AG09309 (cell line): ENCODE measurements at regions not wholly inside any gene's neighbourhood (a gene's known extent, or its start where the extent isn't known, plus 50 kb on each side); places are given as distances from the start of the nearest gene placed in this dataset.

Source experiments
- DNase-seq: peaks from one replicate; pipeline ENCODE4 v3.0.0-alpha.2; 2010; ENCODE audit warnings: low read depth
- H3K4me3 ChIP-seq: 2 replicates; pipeline ENCODE4 v1.5.1; 2011; ENCODE audit warnings: mild to moderate bottlenecking, low read depth, low read length, moderate library complexity; ENCODE audit not compliant: control insufficient read depth
- CTCF ChIP-seq: IDR thresholded peaks from 2 replicates; pipeline ENCODE4 v1.5.1; 2011; ENCODE audit warnings: mild to moderate bottlenecking, low read depth, low read length, inconsistent platforms; ENCODE audit not compliant: insufficient read depth, control insufficient read depth; ENCODE audit errors: missing control alignments

- no peak overlapping the region for H3K4me3 ChIP-seq
- no peak for TF ChIP-seq CTCF
- no peak for DNase-seq
Observed at GRCh38 chr2:10978090-10978670, 66.4 kb downstream of the KCNF1 start.

- no peak for DNase-seq
- no peak overlapping the region for H3K4me3 ChIP-seq
- no peak for TF ChIP-seq CTCF
Observed at GRCh38 chr2:10980071-10980470, 68.3 kb downstream of the KCNF1 start.

GRCh38 chr2:10980886-10981425, 69.2 kb downstream of the KCNF1 start:
- no peak for TF ChIP-seq CTCF
- H3K4me3 ChIP-seq: no peak overlapping the region
- no peak for DNase-seq

- no peak for TF ChIP-seq CTCF
- no peak for DNase-seq
- no peak overlapping the region for H3K4me3 ChIP-seq
Observed at GRCh38 chr2:10981451-10981850, 69.7 kb downstream of the KCNF1 start.

- H3K4me3 ChIP-seq: no peak overlapping the region
- no peak for DNase-seq
- no peak for TF ChIP-seq CTCF
Observed at GRCh38 chr2:10981941-10982431, 70.3 kb downstream of the KCNF1 start.

- TF ChIP-seq CTCF: no peak
- no peak overlapping the region for H3K4me3 ChIP-seq
- DNase-seq: no peak
Observed at GRCh38 chr2:10982931-10983701, 71.4 kb downstream of the KCNF1 start.
